Mesenchymal stem cell (in vitro differentiated cells and primary cell): ENCODE measurements at regions not wholly inside any gene's neighbourhood (a gene's known extent, or its start where the extent isn't known, plus 50 kb on each side); places are given as distances from the start of the nearest gene placed in this dataset.
A peak's percentile ranks its signal among the peaks of the same experiment; 100 is the strongest.

Experiments used
- DNase-seq: peaks from one replicate; pipeline ENCODE4 v3.0.0-alpha.2; 2013
- H2AFZ ChIP-seq: one replicate; pipeline ENCODE4 v1.6.1; 2013; ENCODE audit warnings: low read depth, mild to moderate bottlenecking, control low read depth, inconsistent platforms, low read length, moderate library complexity
- H2AK5ac ChIP-seq: 2 replicates; pipeline ENCODE4 v1.6.1; 2013; ENCODE audit warnings: low read length, moderate library complexity, mild to moderate bottlenecking, inconsistent platforms; ENCODE audit not compliant: severe bottlenecking
- H2BK120ac ChIP-seq: one replicate; pipeline ENCODE4 v1.6.1; 2013; ENCODE audit warnings: low read depth, mild to moderate bottlenecking, inconsistent platforms, low read length, moderate library complexity
- H2BK12ac ChIP-seq, 2 experiments: one replicate each; pipeline ENCODE4 v1.6.1; 2013; ENCODE audit warnings: inconsistent platforms in 2 of 2, low read length in 2 of 2, mild to moderate bottlenecking in 2 of 2, moderate library complexity in 2 of 2, control low read depth in 1 of 2
- H2BK15ac ChIP-seq: one replicate; pipeline ENCODE4 v1.6.1; 2013; ENCODE audit warnings: mild to moderate bottlenecking, low read depth, inconsistent platforms; ENCODE audit not compliant: poor library complexity, severe bottlenecking
- H2BK5ac ChIP-seq: 2 replicates; pipeline ENCODE4 v1.6.1; 2013; ENCODE audit warnings: low read depth, mild to moderate bottlenecking, low read length, control low read depth, inconsistent platforms; ENCODE audit not compliant: poor library complexity, severe bottlenecking
- H3K14ac ChIP-seq, 2 experiments: one replicate each; pipeline ENCODE4 v1.6.1; 2013; ENCODE audit warnings: inconsistent platforms in 2 of 2, low read length in 2 of 2, control low read depth in 1 of 2, mild to moderate bottlenecking in 1 of 2, moderate library complexity in 1 of 2
- H3K18ac ChIP-seq, 2 experiments: one replicate each; pipeline ENCODE4 v1.6.1; 2013; ENCODE audit warnings: inconsistent platforms in 2 of 2, low read length in 2 of 2, control low read depth in 1 of 2, low read depth in 1 of 2, mild to moderate bottlenecking in 1 of 2
- H3K23ac ChIP-seq, 2 experiments: one replicate each; pipeline ENCODE4 v1.6.1; 2013; ENCODE audit warnings: inconsistent platforms in 2 of 2, low read length in 2 of 2, mild to moderate bottlenecking in 2 of 2, moderate library complexity in 2 of 2, control low read depth in 1 of 2
- H3K27ac ChIP-seq: 2 replicates; pipeline ENCODE4 v1.5.1; 2013; ENCODE audit warnings: mild to moderate bottlenecking, moderate library complexity, low read length, control low read depth, inconsistent platforms; ENCODE audit not compliant: poor library complexity, severe bottlenecking
- H3K27me3 ChIP-seq, 2 experiments: 2 replicates each; pipeline versions ENCODE4 v1.6.1 to v1.7.0; 2013; ENCODE audit warnings: low read length in 2 of 2, mild to moderate bottlenecking in 2 of 2, moderate library complexity in 2 of 2, control low read depth in 1 of 2, inconsistent platforms in 1 of 2; ENCODE audit not compliant: control insufficient read depth in 1 of 2, insufficient read depth in 1 of 2
- H3K36me3 ChIP-seq, 2 experiments: 2 replicates each; pipeline versions ENCODE4 v1.6.1 to v1.7.0; 2013; ENCODE audit warnings: low read length in 2 of 2, control low read depth in 1 of 2, inconsistent platforms in 1 of 2, low read depth in 1 of 2, mild to moderate bottlenecking in 1 of 2; ENCODE audit not compliant: insufficient read depth in 2 of 2, control insufficient read depth in 1 of 2
- H3K4ac ChIP-seq, 2 experiments: one replicate each; pipeline ENCODE4 v1.6.1; 2013; ENCODE audit warnings: inconsistent platforms in 2 of 2, low read length in 2 of 2, mild to moderate bottlenecking in 2 of 2, moderate library complexity in 2 of 2, control low read depth in 1 of 2, low read depth in 1 of 2
- H3K4me1 ChIP-seq: 2 replicates; pipeline ENCODE4 v1.6.1; 2013; ENCODE audit warnings: low read depth, low read length, control low read depth; ENCODE audit not compliant: control insufficient read depth, insufficient read depth
- H3K4me2 ChIP-seq: 2 replicates; pipeline ENCODE4 v1.6.1; 2013; ENCODE audit warnings: low read length, mild to moderate bottlenecking, inconsistent platforms; ENCODE audit not compliant: poor library complexity, severe bottlenecking
- H3K4me3 ChIP-seq, 2 experiments: 2 replicates each; pipeline versions ENCODE4 v1.5.1 to v1.7.0; 2013; ENCODE audit warnings: low read length in 2 of 2, mild to moderate bottlenecking in 2 of 2, control low read depth in 1 of 2, low read depth in 1 of 2; ENCODE audit not compliant: insufficient read depth in 1 of 2
- H3K79me1 ChIP-seq: replicated peaks from 2 replicates; pipeline ENCODE4 v1.6.1; 2013; ENCODE audit warnings: mild to moderate bottlenecking, control low read depth, low read length, inconsistent platforms; ENCODE audit not compliant: poor library complexity, severe bottlenecking
- H3K9ac ChIP-seq: 2 replicates; pipeline ENCODE4 v1.7.0; 2013; ENCODE audit warnings: mild to moderate bottlenecking, low read length, moderate library complexity
- H3K9me3 ChIP-seq: 2 replicates; pipeline ENCODE4 v1.7.0; 2013; ENCODE audit warnings: mild to moderate bottlenecking, low read length; ENCODE audit not compliant: control insufficient read depth
- H4K8ac ChIP-seq: one replicate; pipeline ENCODE4 v1.6.1; 2013; ENCODE audit warnings: inconsistent platforms, mild to moderate bottlenecking, low read length, moderate library complexity
- H4K91ac ChIP-seq: one replicate; pipeline ENCODE4 v1.6.1; 2013; ENCODE audit warnings: mild to moderate bottlenecking, low read length, inconsistent platforms
- WGBS: methylation state at CpG from one replicate; pipeline ENCODE4 v1.1.7; 2013; ENCODE audit warnings: mixed read lengths; 5-methylcytosine and 5-hydroxymethylcytosine counted together

- H3K4ac ChIP-seq, result no peak overlapping the region
- no peak overlapping the region for H4K91ac ChIP-seq
- no peak overlapping the region for H2AFZ ChIP-seq
- no peak overlapping the region for H2BK12ac ChIP-seq
- H2AK5ac ChIP-seq, result no peak overlapping the region
- H3K79me1 ChIP-seq, result no peaks in the 10 kb centered on the region
- no peak overlapping the region for H2BK120ac ChIP-seq
- no peak overlapping the region for H3K4me2 ChIP-seq
- no peak overlapping the region for H3K9ac ChIP-seq
- peaks cover 0 to 4% of the 10 kb centered on the region in 2 experiments for H3K27me3 ChIP-seq
- H3K14ac ChIP-seq, result no peak overlapping the region
- H3K4me1 ChIP-seq, result peaks cover 8% of the 10 kb centered on the region
- no peaks in the 10 kb centered on the region for H3K36me3 ChIP-seq
- no peak overlapping the region for H3K18ac ChIP-seq
- H3K9me3 ChIP-seq, result no peaks in the 10 kb centered on the region
- DNase-seq, result peak; percentile 43
- H2BK15ac ChIP-seq, result no peak overlapping the region
- no peak overlapping the region for H3K23ac ChIP-seq
- H3K4me3 ChIP-seq, result no peak overlapping the region
- no peak overlapping the region for H2BK5ac ChIP-seq
- H3K27ac ChIP-seq, result no peak overlapping the region
- no peak overlapping the region for H4K8ac ChIP-seq
- 17% methylated on average over 3 of the region's 4 CpGs for WGBS
Measured at GRCh38 chr2:41873102-41874031, 174.5 kb upstream of the PKDCC start.

GRCh38 chr2:41877114-41877678, 170.6 kb upstream of the PKDCC start:
- H2BK12ac ChIP-seq, result peak overlapping the region in 1 of 2 experiments; percentile 11
- no peak overlapping the region for H4K8ac ChIP-seq
- H3K9ac ChIP-seq, result no peak overlapping the region
- peaks cover 0 to 4% of the 10 kb centered on the region in 2 experiments for H3K27me3 ChIP-seq
- no peak overlapping the region for H2BK15ac ChIP-seq
- no peaks in the 10 kb centered on the region for H3K36me3 ChIP-seq
- no peak overlapping the region for H3K4me3 ChIP-seq
- H4K91ac ChIP-seq, result no peak overlapping the region
- H2BK5ac ChIP-seq, result no peak overlapping the region
- no peak overlapping the region for H3K27ac ChIP-seq
- H2BK120ac ChIP-seq, result no peak overlapping the region
- H2AFZ ChIP-seq, result no peak overlapping the region
- no peak overlapping the region for H2AK5ac ChIP-seq
- H3K23ac ChIP-seq, result no peak overlapping the region
- H3K14ac ChIP-seq, result no peak overlapping the region
- H3K4me1 ChIP-seq, result peaks cover 4% of the 10 kb centered on the region
- H3K79me1 ChIP-seq, result no peaks in the 10 kb centered on the region
- no peak overlapping the region for H3K4me2 ChIP-seq
- no peaks in the 10 kb centered on the region for H3K9me3 ChIP-seq
- H3K4ac ChIP-seq, result no peak overlapping the region
- 96% methylated on average over 14 of the region's 14 CpGs for WGBS
- DNase-seq, result no peak
- H3K18ac ChIP-seq, result no peak overlapping the region

GRCh38 chr2:41878056-41878455, 169.8 kb upstream of the PKDCC start:
- H2AK5ac ChIP-seq, result no peak overlapping the region

GRCh38 chr2:41878716-41879234, 169.0 kb upstream of the PKDCC start:
- Histone ChIP-seq H3K9ac (no peak overlapping the region), H3K14ac (no peak overlapping the region), H3K36me3 (no peaks in the 10 kb centered on the region), H3K27ac (no peak overlapping the region), H2BK120ac (peak overlapping the region; percentile 57), H3K27me3 (no peaks in the 10 kb centered on the region), H3K79me1 (no peaks in the 10 kb centered on the region), H2BK15ac (peak overlapping the region; percentile 36), H3K9me3 (no peaks in the 10 kb centered on the region), H2AFZ (no peak overlapping the region), H3K23ac (no peak overlapping the region), H4K91ac (no peak overlapping the region), H3K18ac (peak overlapping the region; percentile 24 to 81), H3K4ac (peak overlapping the region; percentile 77 to 82), H2AK5ac (no peak overlapping the region), H3K4me1 (peaks cover 3% of the 10 kb centered on the region), H3K4me3 (no peak overlapping the region), H2BK5ac (no peak overlapping the region), H4K8ac (peak overlapping the region; percentile 85), H2BK12ac (peak overlapping the region; percentile 84 to 99), H3K4me2 (no peak overlapping the region)
- no peak for DNase-seq
- 81% methylated on average over 10 of the region's 11 CpGs for WGBS

More at GRCh38 chr2:41878056-41878455, 169.8 kb upstream of the PKDCC start:
- Histone ChIP-seq H3K27me3 (no peaks in the 10 kb centered on the region), H4K8ac (peak overlapping the region; percentile 5), H2BK12ac (peak overlapping the region; percentile 88 to 99), H3K4me3 (no peak overlapping the region), H2BK5ac (no peak overlapping the region), H3K18ac (peak overlapping the region in 1 of 2 experiments; percentile 89), H3K4me1 (peaks cover 3% of the 10 kb centered on the region), H3K27ac (no peak overlapping the region), H3K23ac (peak overlapping the region in 1 of 2 experiments; percentile 97), H3K4ac (peak overlapping the region; percentile 11 to 52), H3K79me1 (no peaks in the 10 kb centered on the region), H2AFZ (no peak overlapping the region), H4K91ac (peak overlapping the region; percentile 34), H2BK120ac (no peak overlapping the region), H3K9ac (no peak overlapping the region), H2BK15ac (no peak overlapping the region), H3K36me3 (no peaks in the 10 kb centered on the region), H3K14ac (peak overlapping the region in 1 of 2 experiments; percentile 97), H3K4me2 (no peak overlapping the region), H3K9me3 (no peaks in the 10 kb centered on the region)
- 95% methylated on average over 10 of the region's 10 CpGs for WGBS
- no peak for DNase-seq
